Activated CD8-positive, alpha-beta T cell treated with anti-CD3 and anti-CD28 coated beads for 36 hours (primary cell): ENCODE measurements at regions not wholly inside any gene's neighbourhood (a gene's known extent, or its start where the extent isn't known, plus 50 kb on each side); places are given as distances from the start of the nearest gene placed in this dataset.

ENCODE experiments used
- ATAC-seq: fragments of 200-7000 bp; cut with Tn5 transposase; one replicate; pipeline ENCODE4 v1.10.0; 2021; ENCODE audit warnings: mild to moderate bottlenecking, moderate library complexity
- CTCF ChIA-PET: fragments of 350-600 bp; sonication (Branson Sonifier 250); formaldehyde crosslinking; loops from one replicate; lab custom pipeline; 2021; ENCODE audit warnings: antibody characterized with exemption; lab: Charles Lee
- POLR2A ChIA-PET: fragments of 350-600 bp; sonication (Branson Sonifier 250); formaldehyde crosslinking; loops from one replicate; lab custom pipeline; 2021; ENCODE audit warnings: antibody characterized with exemption; lab: Charles Lee
- DNase-seq: peaks from one replicate; pipeline ENCODE4 v3.0.0-alpha.2; 2020
- H3K27ac Mint-ChIP-seq: one replicate; pipeline ENCODE4 v1.8.0; 2021; ENCODE audit warnings: mild to moderate bottlenecking, mixed read lengths
- H3K27me3 Mint-ChIP-seq: one replicate; pipeline ENCODE4 v1.8.0; 2021; ENCODE audit warnings: mixed read lengths
- H3K36me3 Mint-ChIP-seq: one replicate; pipeline ENCODE4 v1.8.0; 2021; ENCODE audit warnings: low read depth, mixed read lengths
- H3K4me1 Mint-ChIP-seq: one replicate; pipeline ENCODE4 v1.8.0; 2021; ENCODE audit warnings: low read depth, mixed read lengths
- H3K4me3 Mint-ChIP-seq: one replicate; pipeline ENCODE4 v1.8.0; 2021; ENCODE audit warnings: mild to moderate bottlenecking, moderate library complexity, mixed read lengths
- H3K9me3 Mint-ChIP-seq: one replicate; pipeline ENCODE4 v1.8.0; 2021; ENCODE audit warnings: mixed read lengths
- CTCF ChIP-seq: fragments of 200-600 bp; IDR thresholded peaks from one replicate; pipeline ENCODE4 v1.8.0; 2022; ENCODE audit warnings: antibody characterized with exemption, mild to moderate bottlenecking
- intact Hi-C: fragments of 100-400 bp; cut with micrococcal nuclease; formaldehyde crosslinking; loops from one replicate; pipeline ENCODE4 v1.10.0; 2022

DNA sequence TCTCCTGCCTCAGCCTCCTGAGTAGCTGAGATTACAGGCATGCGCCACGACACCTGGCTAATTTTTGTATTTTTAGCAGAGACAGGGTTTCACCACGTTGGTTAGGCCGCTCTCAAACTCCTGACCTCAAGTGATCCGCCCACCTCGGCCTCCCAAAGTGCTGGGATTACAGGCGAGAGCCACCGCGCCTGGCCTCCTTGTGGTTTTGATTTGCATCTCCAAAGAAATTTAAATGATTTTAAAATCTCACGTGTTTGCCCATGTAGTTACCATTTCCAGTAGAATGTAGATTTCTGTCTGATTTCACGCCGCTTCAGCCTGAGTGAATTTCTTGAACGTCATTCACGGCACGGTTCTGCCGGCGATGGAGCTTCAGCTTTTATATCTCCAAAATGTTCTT lies 55.8 kb downstream of the IGF2 start:
- DNase-seq (no peak), ATAC-seq (no peak)
- Mint-ChIP-seq H3K27me3 (peaks cover 11% of the 10 kb centered on the region), H3K4me3 (no peak overlapping the region), H3K4me1 (no peaks in the 10 kb centered on the region), H3K9me3 (peaks cover 7% of the 10 kb centered on the region), H3K27ac (no peak overlapping the region), H3K36me3 (no peaks in the 10 kb centered on the region)
- ChIA-PET CTCF (no interaction called here), POLR2A (no interaction called here)
- no peak for TF ChIP-seq CTCF
- intact Hi-C loops = no loop called here

- Mint-ChIP-seq H3K36me3 (no peaks in the 10 kb centered on the region), H3K27ac (peak overlapping the region; percentile 79), H3K27me3 (peaks cover 19% of the 10 kb centered on the region), H3K9me3 (no peaks in the 10 kb centered on the region), H3K4me3 (no peak overlapping the region), H3K4me1 (peaks cover 17% of the 10 kb centered on the region)
- peak; percentile 93 for ATAC-seq
- TF ChIP-seq CTCF = no peak
- ChIA-PET POLR2A (interaction anchor here (0.9 to 1.2 kb wide), 2 partner anchors 50 to 224 kb away, joined by 3 read pairs; no protein-coding TSS in a partner anchor), CTCF (interaction anchor here (0.7 to 1.4 kb wide), 3 partner anchors 66 to 75 kb away, joined by 3 to 4 read pairs (median 4); no protein-coding TSS in a partner anchor)
- intact Hi-C loops = loop anchor here (5.0 kb wide), 1 partner anchor 65 kb away; no protein-coding TSS in a partner anchor
- DNase-seq = peak; percentile 75
Observed at GRCh38 chr11:2077061-2077802, 62.0 kb downstream of the IGF2 start.

GRCh38 chr11:2076441-2076840 lies 62.7 kb downstream of the IGF2 start:
- DNase-seq = no peak
- CTCF ChIA-PET = interaction anchor here (0.7 to 1.4 kb wide), 3 partner anchors 66 to 76 kb away, joined by 3 to 4 read pairs (median 4); no protein-coding TSS in a partner anchor
- no peak for TF ChIP-seq CTCF
- Mint-ChIP-seq H3K36me3 (no peaks in the 10 kb centered on the region), H3K4me1 (peaks cover 17% of the 10 kb centered on the region), H3K4me3 (no peak overlapping the region), H3K27me3 (peaks cover 22% of the 10 kb centered on the region), H3K9me3 (no peaks in the 10 kb centered on the region), H3K27ac (peak overlapping the region; percentile 79)
- no peak for ATAC-seq
- POLR2A ChIA-PET = no interaction called here
- intact Hi-C loops = loop anchor here (5.0 kb wide), 1 partner anchor 66 kb away; no protein-coding TSS in a partner anchor

DNA sequence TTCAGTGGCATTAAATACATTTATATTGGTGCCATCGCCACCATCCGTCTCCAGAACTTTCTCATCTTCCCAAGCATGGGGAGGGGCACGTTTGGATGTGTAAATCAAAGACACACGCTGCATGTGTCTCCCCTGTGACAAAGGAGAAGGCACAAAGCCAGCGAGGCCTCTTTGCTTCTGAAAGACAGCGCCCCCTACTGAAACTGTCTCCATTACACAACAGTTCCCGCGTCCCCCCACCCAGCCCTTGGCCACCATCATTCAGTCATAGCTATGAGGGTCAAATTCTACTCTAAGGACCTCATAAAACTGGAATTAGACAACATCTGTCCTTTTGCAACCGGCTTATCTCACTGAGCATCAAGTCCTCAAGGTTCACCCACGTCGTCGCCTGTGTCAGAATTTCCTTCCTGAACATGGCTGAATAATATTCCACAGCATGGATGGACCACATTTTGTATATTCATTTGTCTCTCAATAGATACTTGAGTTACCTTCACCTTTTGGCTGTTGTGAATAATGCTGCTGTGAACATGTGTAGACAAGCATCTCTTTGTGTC lies 64.8 kb downstream of the IGF2 start:
- ATAC-seq (no peak), DNase-seq (peak; percentile 30)
- H3K36me3 Mint-ChIP-seq = no peaks in the 10 kb centered on the region
- intact Hi-C loops = no loop called here
- ChIA-PET CTCF (interaction anchor here (0.9 to 1.7 kb wide), 4 partner anchors 36 to 242 kb away, joined by 3 to 4 read pairs (median 3); no protein-coding TSS in a partner anchor), POLR2A (no interaction called here)
- TF ChIP-seq CTCF = peak; percentile 39
- H3K27me3 Mint-ChIP-seq = peaks cover 20% of the 10 kb centered on the region
- peaks cover 17% of the 10 kb centered on the region for H3K4me1 Mint-ChIP-seq
- no peak overlapping the region for H3K4me3 Mint-ChIP-seq
- no peak overlapping the region for H3K27ac Mint-ChIP-seq
- no peaks in the 10 kb centered on the region for H3K9me3 Mint-ChIP-seq
